HG03378 (cell line): ENCODE measurements at regions not wholly inside any gene's neighbourhood (a gene's known extent, or its start where the extent isn't known, plus 50 kb on each side); places are given as distances from the start of the nearest gene placed in this dataset.
"Not testable (repeated sequence)": the region's sequence is repeated elsewhere in the genome, so short reads cannot be mapped to it uniquely, and the experiment has no call there.

Source experiments
- ATAC-seq: cut with Tn5 transposase; IDR thresholded peaks from one replicate; pipeline ENCODE4 v1.9.1; 2021; ENCODE audit warnings: mild to moderate bottlenecking, moderate library complexity; ENCODE audit not compliant: unreplicated experiment

- ATAC-seq: no peak
Observed at GRCh38 chr12:86543716-86544115, 287.5 kb upstream of the MGAT4C start.

DNA sequence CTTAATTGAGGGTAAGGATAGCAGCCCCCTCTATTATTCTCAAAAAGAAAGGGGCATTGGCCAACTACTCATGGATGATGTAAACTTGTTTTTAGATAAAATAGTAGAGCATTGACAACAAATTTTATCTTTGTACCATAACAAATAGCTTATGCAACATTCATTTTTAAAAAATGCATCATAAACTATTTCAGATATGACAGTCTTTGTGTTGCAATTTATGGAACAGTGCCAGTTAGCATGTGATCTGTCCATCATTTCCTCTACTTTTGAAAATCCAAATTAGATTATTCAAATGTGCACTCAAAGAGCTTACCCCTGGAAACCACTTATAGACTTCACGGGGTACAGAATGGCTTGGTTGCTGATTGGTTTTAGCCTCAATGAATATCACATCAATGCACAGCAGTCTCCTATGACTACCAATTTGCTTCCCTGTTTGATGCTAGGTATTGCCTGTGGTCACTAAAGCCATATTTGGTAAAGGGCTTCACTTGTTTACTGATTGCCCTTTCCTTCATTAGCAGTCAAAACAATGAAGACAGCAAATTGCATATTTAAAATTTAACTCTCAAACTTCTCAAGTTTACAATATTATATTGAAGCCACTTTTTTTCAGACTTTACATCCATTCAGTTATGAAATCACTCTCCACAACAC, 274.9 kb upstream of the MGAT4C start:
- ATAC-seq: no peak

GRCh38 chr12:86526060-86526595, 269.9 kb upstream of the MGAT4C start:
- no peak for ATAC-seq

- ATAC-seq: no peak
Observed at GRCh38 chr12:86523844-86524243, 267.7 kb upstream of the MGAT4C start.

- ATAC-seq: no peak
Observed at GRCh38 chr12:86521870-86522269, 265.7 kb upstream of the MGAT4C start.

- peak; percentile 18 for ATAC-seq
Observed at GRCh38 chr12:86513226-86513625, 257.0 kb upstream of the MGAT4C start.

GRCh38 chr12:86496595-86496994, 240.4 kb upstream of the MGAT4C start:
- no peak for ATAC-seq

- no peak for ATAC-seq
Observed at GRCh38 chr12:86484473-86484872, 228.3 kb upstream of the MGAT4C start.

DNA sequence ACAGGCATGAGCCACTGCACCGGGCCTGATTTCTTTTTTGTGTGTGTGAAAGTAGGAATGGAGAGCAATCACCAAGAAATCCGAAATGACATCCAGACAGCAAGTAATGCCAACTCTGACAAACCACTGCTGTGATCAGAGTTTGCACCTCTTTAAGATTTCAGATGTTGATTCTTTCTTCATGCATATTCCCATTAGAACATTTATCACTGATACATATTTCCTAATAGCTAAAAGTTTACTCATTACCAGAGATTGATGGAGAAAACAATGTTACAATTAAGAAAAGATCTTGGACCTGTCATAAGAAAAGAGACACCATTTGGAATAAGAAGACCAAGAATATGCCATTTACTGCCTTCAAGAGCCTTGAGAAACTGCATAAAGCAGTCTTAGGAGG, 217.0 kb upstream of the MGAT4C start:
- no peak for ATAC-seq

- ATAC-seq: no peak
Observed at GRCh38 chr12:86456776-86457175, 200.6 kb upstream of the MGAT4C start.

DNA sequence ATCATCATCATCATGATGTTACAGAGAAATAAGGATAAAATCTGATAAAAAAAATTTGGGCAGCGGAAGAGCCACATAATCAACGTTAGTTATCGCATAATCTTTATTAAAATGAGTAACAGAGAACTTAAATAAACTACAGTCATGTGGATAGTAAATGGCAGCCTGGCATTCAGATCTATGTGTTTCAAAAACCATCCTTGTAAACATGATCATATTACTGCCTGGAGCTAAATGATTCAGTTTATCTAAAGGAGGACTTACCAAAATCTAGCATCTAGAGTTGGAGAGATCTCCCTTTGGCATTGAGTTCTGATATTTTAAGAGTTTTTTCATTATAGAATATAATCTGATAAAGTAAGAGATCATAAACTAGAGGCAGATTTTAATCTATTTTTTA, 200.1 kb upstream of the MGAT4C start:
- ATAC-seq: no peak

- no peak for ATAC-seq
Observed at GRCh38 chr12:86445356-86445755, 189.2 kb upstream of the MGAT4C start.

DNA sequence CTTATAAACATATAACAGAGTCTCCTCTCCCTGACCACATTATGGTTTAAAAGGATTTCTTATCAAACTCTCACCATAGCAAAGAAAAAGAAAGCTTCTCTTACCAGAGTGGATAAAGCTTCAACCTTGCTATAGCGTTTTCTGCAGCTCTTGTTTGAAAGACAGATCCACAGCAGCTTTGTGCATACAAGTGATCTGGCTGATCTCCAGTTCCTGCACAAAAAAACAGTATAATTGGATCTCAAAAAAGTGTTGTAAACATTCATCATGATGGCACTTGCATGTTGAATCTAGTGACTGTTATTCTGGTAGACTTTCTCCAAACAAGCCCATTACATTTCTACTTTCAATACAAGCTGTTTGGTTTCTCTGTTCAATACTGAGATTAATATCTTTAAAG, 178.9 kb upstream of the MGAT4C start:
- ATAC-seq: no peak

DNA sequence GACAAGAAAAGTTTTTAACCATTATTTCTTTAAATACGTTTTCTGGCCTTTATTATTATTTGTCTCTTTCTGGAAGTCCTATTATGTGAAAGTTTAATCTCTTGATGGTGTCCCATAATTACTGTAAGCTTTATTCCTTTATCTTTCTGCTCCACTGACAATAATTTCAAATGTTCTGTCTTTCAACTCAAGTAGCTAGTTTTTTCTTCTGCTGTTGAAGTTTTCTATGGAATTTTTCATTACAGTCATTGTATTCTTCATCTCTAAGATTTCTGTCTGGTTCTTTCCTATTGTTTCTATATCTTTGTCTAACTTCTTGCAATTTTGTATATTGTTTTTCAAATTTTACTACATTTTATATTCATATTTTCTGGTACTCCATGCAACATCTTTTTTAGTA, 173.6 kb upstream of the MGAT4C start:
- no peak for ATAC-seq

GRCh38 chr12:86421333-86421732, 165.1 kb upstream of the MGAT4C start:
- ATAC-seq: no peak

DNA sequence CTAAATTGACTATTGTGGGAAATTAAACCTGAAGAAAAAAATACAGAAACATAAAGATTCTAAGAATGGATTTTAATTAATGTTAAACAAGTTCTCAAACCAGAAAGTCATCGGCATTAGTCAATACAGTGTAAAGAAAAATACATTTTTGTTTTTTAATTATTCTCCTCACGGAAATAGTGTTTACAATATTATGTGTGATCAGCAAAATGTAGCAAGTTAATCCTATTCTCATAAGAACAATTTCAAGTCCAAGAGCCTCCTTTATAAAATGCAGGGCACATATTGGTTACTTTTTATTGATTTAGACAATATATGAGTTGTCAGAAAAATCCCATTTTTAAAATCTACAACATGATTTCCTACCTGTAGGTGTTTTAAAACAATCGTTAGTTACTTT, 158.0 kb upstream of the MGAT4C start:
- ATAC-seq: no peak

- ATAC-seq: no peak
Observed at GRCh38 chr12:86411710-86412109, 155.5 kb upstream of the MGAT4C start.

GRCh38 chr12:86407620-86408208, 151.5 kb upstream of the MGAT4C start:
- no peak for ATAC-seq

DNA sequence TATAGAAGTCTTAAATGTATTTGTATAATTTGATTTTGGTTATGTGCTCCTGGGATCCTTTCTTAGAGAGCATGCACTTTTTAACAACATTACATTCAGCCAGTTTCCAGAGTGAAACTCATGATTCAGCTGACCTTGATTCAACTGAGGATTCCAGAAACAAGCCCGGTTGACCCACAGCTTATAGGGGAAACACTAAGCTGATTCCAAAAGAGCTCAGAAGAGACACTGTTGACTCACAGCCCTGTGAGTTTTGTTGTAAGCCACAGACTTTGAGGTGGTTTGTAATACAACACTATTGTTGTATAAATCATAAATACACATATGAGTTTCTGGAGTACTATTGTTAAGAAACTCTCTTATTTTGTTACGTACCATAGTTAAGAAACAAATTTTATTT, 133.8 kb upstream of the MGAT4C start:
- no peak for ATAC-seq

- ATAC-seq: no peak
Observed at GRCh38 chr12:86387591-86388145, 131.5 kb upstream of the MGAT4C start.

GRCh38 chr12:86383759-86384158, 127.6 kb upstream of the MGAT4C start:
- not testable (repeated sequence) for ATAC-seq

GRCh38 chr12:86379337-86379736, 123.1 kb upstream of the MGAT4C start:
- no peak for ATAC-seq
